NCI-H748 (cell line): ENCODE measurements at regions not wholly inside any gene's neighbourhood (a gene's known extent, or its start where the extent isn't known, plus 50 kb on each side); places are given as distances from the start of the nearest gene placed in this dataset.
"Not testable (repeated sequence)": the region's sequence is repeated elsewhere in the genome, so short reads cannot be mapped to it uniquely, and the experiment has no call there.

Experiments used
- DNase-seq: peaks from one replicate; lab custom pipeline; 2025; ENCODE audit not compliant: unreplicated experiment; lab: John Stamatoyannopoulos, UW

- DNase-seq: no peak
These were observed 148.8 kb upstream of the SFSWAP start for GRCh38 chr12:131561891-131562684.

GRCh38 chr12:131564138-131564727 is 146.7 kb upstream of the SFSWAP start:
- DNase-seq: peak; percentile 22

GRCh38 chr12:131564845-131565244 is 146.0 kb upstream of the SFSWAP start:
- peak; percentile 74 for DNase-seq

GRCh38 chr12:131565267-131566015 is 145.4 kb upstream of the SFSWAP start:
- DNase-seq: peak; percentile 14

GRCh38 chr12:131568336-131568735 is 142.6 kb upstream of the SFSWAP start:
- no peak for DNase-seq

GRCh38 chr12:131570596-131570995 is 140.3 kb upstream of the SFSWAP start:
- no peak for DNase-seq

GRCh38 chr12:131571827-131572226 is 139.1 kb upstream of the SFSWAP start:
- DNase-seq: no peak

GRCh38 chr12:131572626-131573025 is 138.3 kb upstream of the SFSWAP start:
- DNase-seq: no peak

GRCh38 chr12:131573631-131574394 is 137.1 kb upstream of the SFSWAP start:
- no peak for DNase-seq

- no peak for DNase-seq
These were observed 136.5 kb upstream of the SFSWAP start for GRCh38 chr12:131574395-131574771.

GRCh38 chr12:131575371-131575770 is 135.5 kb upstream of the SFSWAP start:
- no peak for DNase-seq

- DNase-seq: not testable (repeated sequence)
These were observed 134.2 kb upstream of the SFSWAP start for GRCh38 chr12:131576734-131577133.

- DNase-seq: no peak
These were observed 133.1 kb upstream of the SFSWAP start for GRCh38 chr12:131577766-131578165.

- DNase-seq: no peak
These were observed 131.9 kb upstream of the SFSWAP start for GRCh38 chr12:131578828-131579470.

- DNase-seq: no peak
These were observed 127.7 kb upstream of the SFSWAP start for GRCh38 chr12:131583090-131583712.

GRCh38 chr12:131586269-131586668 is 124.6 kb upstream of the SFSWAP start:
- DNase-seq: no peak

GRCh38 chr12:131586761-131587160 is 124.1 kb upstream of the SFSWAP start:
- no peak for DNase-seq

- DNase-seq: no peak
These were observed 123.3 kb upstream of the SFSWAP start for GRCh38 chr12:131587565-131587964.

GRCh38 chr12:131589221-131589897 is 121.5 kb upstream of the SFSWAP start:
- no peak for DNase-seq

GRCh38 chr12:131589966-131590365 is 120.9 kb upstream of the SFSWAP start:
- no peak for DNase-seq
